ENCODE measurements at regions not wholly inside any gene's neighbourhood (a gene's known extent, or its start where the extent isn't known, plus 50 kb on each side); places are given as distances from the start of the nearest gene placed in this dataset.

GRCh38 chr3:177300039-177300833, 103.0 kb upstream of the TBL1XR1 start:
- Histone ChIP-seq H3K4me3 (ENCODE audit: low read length in 3 of 3) (peak overlapping the region in 1 of 3 donors; percentile 30), H3K36me3 (ENCODE audit: control insufficient read depth in 3 of 3, insufficient read depth in 3 of 3, low read length in 3 of 3) (no peaks in the 10 kb centered on the region), H3K4me1 (ENCODE audit: control insufficient read depth in 3 of 3, insufficient read depth in 3 of 3, low read length in 3 of 3) (peaks cover 4 to 8% (median 5%) of the 10 kb centered on the region in 3 donors), H3K27ac (ENCODE audit: low read depth, low read length) (no peak overlapping the region), H3K9me3 (ENCODE audit: control insufficient read depth in 3 of 3, low read length in 3 of 3) (no peaks in the 10 kb centered on the region), H3K9ac (ENCODE audit: low read depth in 1 of 3, low read length in 3 of 3) (peak overlapping the region in 1 of 3 donors; percentile 33), H3K27me3 (ENCODE audit: control insufficient read depth in 3 of 3, insufficient read depth in 3 of 3, low read length in 3 of 3) (no peaks in the 10 kb centered on the region)

- no peak overlapping the region for H3K9ac ChIP-seq (ENCODE audit: low read depth in 1 of 3, low read length in 3 of 3)
- H3K27ac ChIP-seq (ENCODE audit: low read depth, low read length): no peak overlapping the region
- H3K4me1 ChIP-seq (ENCODE audit: control insufficient read depth in 3 of 3, insufficient read depth in 3 of 3, low read length in 3 of 3): peaks cover 4 to 8% (median 5%) of the 10 kb centered on the region in 3 donors
- H3K27me3 ChIP-seq (ENCODE audit: control insufficient read depth in 3 of 3, insufficient read depth in 3 of 3, low read length in 3 of 3): no peaks in the 10 kb centered on the region
- H3K9me3 ChIP-seq (ENCODE audit: control insufficient read depth in 3 of 3, low read length in 3 of 3): no peaks in the 10 kb centered on the region
- no peak overlapping the region for H3K4me3 ChIP-seq (ENCODE audit: low read length in 3 of 3)
- H3K36me3 ChIP-seq (ENCODE audit: control insufficient read depth in 3 of 3, insufficient read depth in 3 of 3, low read length in 3 of 3): no peaks in the 10 kb centered on the region
Measured at GRCh38 chr3:177300842-177301241, 103.6 kb upstream of the TBL1XR1 start.

GRCh38 chr3:177306252-177306651, 109.0 kb upstream of the TBL1XR1 start:
- no peaks in the 10 kb centered on the region for H3K9me3 ChIP-seq (ENCODE audit: control insufficient read depth in 3 of 3, low read length in 3 of 3)
- no peak overlapping the region for H3K9ac ChIP-seq (ENCODE audit: low read depth in 1 of 3, low read length in 3 of 3)
- no peaks in the 10 kb centered on the region for H3K36me3 ChIP-seq (ENCODE audit: control insufficient read depth in 3 of 3, insufficient read depth in 3 of 3, low read length in 3 of 3)
- H3K27ac ChIP-seq (ENCODE audit: low read depth, low read length): no peak overlapping the region
- H3K27me3 ChIP-seq (ENCODE audit: control insufficient read depth in 3 of 3, insufficient read depth in 3 of 3, low read length in 3 of 3): no peaks in the 10 kb centered on the region
- H3K4me1 ChIP-seq (ENCODE audit: control insufficient read depth in 3 of 3, insufficient read depth in 3 of 3, low read length in 3 of 3): no peaks in the 10 kb centered on the region
- H3K4me3 ChIP-seq (ENCODE audit: low read length in 3 of 3): no peak overlapping the region

GRCh38 chr3:177307391-177307790, 110.1 kb upstream of the TBL1XR1 start:
- Histone ChIP-seq H3K27me3 (ENCODE audit: control insufficient read depth in 3 of 3, insufficient read depth in 3 of 3, low read length in 3 of 3) (no peaks in the 10 kb centered on the region), H3K36me3 (ENCODE audit: control insufficient read depth in 3 of 3, insufficient read depth in 3 of 3, low read length in 3 of 3) (no peaks in the 10 kb centered on the region), H3K9me3 (ENCODE audit: control insufficient read depth in 3 of 3, low read length in 3 of 3) (no peaks in the 10 kb centered on the region), H3K4me3 (ENCODE audit: low read length in 3 of 3) (no peak overlapping the region), H3K4me1 (ENCODE audit: control insufficient read depth in 3 of 3, insufficient read depth in 3 of 3, low read length in 3 of 3) (no peaks in the 10 kb centered on the region), H3K9ac (ENCODE audit: low read depth in 1 of 3, low read length in 3 of 3) (no peak overlapping the region), H3K27ac (ENCODE audit: low read depth, low read length) (no peak overlapping the region)

GRCh38 chr3:177307826-177308225, 110.5 kb upstream of the TBL1XR1 start:
- Histone ChIP-seq H3K27me3 (ENCODE audit: control insufficient read depth in 3 of 3, insufficient read depth in 3 of 3, low read length in 3 of 3) (no peaks in the 10 kb centered on the region), H3K27ac (ENCODE audit: low read depth, low read length) (no peak overlapping the region), H3K9ac (ENCODE audit: low read depth in 1 of 3, low read length in 3 of 3) (no peak overlapping the region), H3K4me1 (ENCODE audit: control insufficient read depth in 3 of 3, insufficient read depth in 3 of 3, low read length in 3 of 3) (no peaks in the 10 kb centered on the region), H3K36me3 (ENCODE audit: control insufficient read depth in 3 of 3, insufficient read depth in 3 of 3, low read length in 3 of 3) (no peaks in the 10 kb centered on the region), H3K9me3 (ENCODE audit: control insufficient read depth in 3 of 3, low read length in 3 of 3) (no peaks in the 10 kb centered on the region), H3K4me3 (ENCODE audit: low read length in 3 of 3) (no peak overlapping the region)

GRCh38 chr3:177308286-177308685, 111.0 kb upstream of the TBL1XR1 start:
- Histone ChIP-seq H3K36me3 (ENCODE audit: control insufficient read depth in 3 of 3, insufficient read depth in 3 of 3, low read length in 3 of 3) (no peaks in the 10 kb centered on the region), H3K9me3 (ENCODE audit: control insufficient read depth in 3 of 3, low read length in 3 of 3) (no peaks in the 10 kb centered on the region), H3K27ac (ENCODE audit: low read depth, low read length) (no peak overlapping the region), H3K4me1 (ENCODE audit: control insufficient read depth in 3 of 3, insufficient read depth in 3 of 3, low read length in 3 of 3) (no peaks in the 10 kb centered on the region), H3K9ac (ENCODE audit: low read depth in 1 of 3, low read length in 3 of 3) (no peak overlapping the region), H3K4me3 (ENCODE audit: low read length in 3 of 3) (no peak overlapping the region), H3K27me3 (ENCODE audit: control insufficient read depth in 3 of 3, insufficient read depth in 3 of 3, low read length in 3 of 3) (no peaks in the 10 kb centered on the region)

GRCh38 chr3:177308911-177309310, 111.6 kb upstream of the TBL1XR1 start:
- H3K27me3 ChIP-seq (ENCODE audit: control insufficient read depth in 3 of 3, insufficient read depth in 3 of 3, low read length in 3 of 3): no peaks in the 10 kb centered on the region
- no peak overlapping the region for H3K9ac ChIP-seq (ENCODE audit: low read depth in 1 of 3, low read length in 3 of 3)
- H3K36me3 ChIP-seq (ENCODE audit: control insufficient read depth in 3 of 3, insufficient read depth in 3 of 3, low read length in 3 of 3): no peaks in the 10 kb centered on the region
- no peak overlapping the region for H3K4me3 ChIP-seq (ENCODE audit: low read length in 3 of 3)
- H3K9me3 ChIP-seq (ENCODE audit: control insufficient read depth in 3 of 3, low read length in 3 of 3): no peaks in the 10 kb centered on the region
- no peak overlapping the region for H3K27ac ChIP-seq (ENCODE audit: low read depth, low read length)
- H3K4me1 ChIP-seq (ENCODE audit: control insufficient read depth in 3 of 3, insufficient read depth in 3 of 3, low read length in 3 of 3): no peaks in the 10 kb centered on the region

- no peak overlapping the region for H3K27ac ChIP-seq (ENCODE audit: low read depth, low read length)
- no peaks in the 10 kb centered on the region for H3K4me1 ChIP-seq (ENCODE audit: control insufficient read depth in 3 of 3, insufficient read depth in 3 of 3, low read length in 3 of 3)
Measured at GRCh38 chr3:177312491-177312890, 115.2 kb upstream of the TBL1XR1 start.

GRCh38 chr3:177314897-177315296, 117.6 kb upstream of the TBL1XR1 start:
- Histone ChIP-seq H3K4me1 (ENCODE audit: control insufficient read depth in 3 of 3, insufficient read depth in 3 of 3, low read length in 3 of 3) (no peaks in the 10 kb centered on the region), H3K27me3 (ENCODE audit: control insufficient read depth in 3 of 3, insufficient read depth in 3 of 3, low read length in 3 of 3) (no peaks in the 10 kb centered on the region), H3K9ac (ENCODE audit: low read depth in 1 of 3, low read length in 3 of 3) (no peak overlapping the region), H3K27ac (ENCODE audit: low read depth, low read length) (no peak overlapping the region), H3K9me3 (ENCODE audit: control insufficient read depth in 3 of 3, low read length in 3 of 3) (no peaks in the 10 kb centered on the region), H3K4me3 (ENCODE audit: low read length in 3 of 3) (no peak overlapping the region), H3K36me3 (ENCODE audit: control insufficient read depth in 3 of 3, insufficient read depth in 3 of 3, low read length in 3 of 3) (no peaks in the 10 kb centered on the region)

More at GRCh38 chr3:177312491-177312890, 115.2 kb upstream of the TBL1XR1 start:
- Histone ChIP-seq H3K36me3 (ENCODE audit: control insufficient read depth in 3 of 3, insufficient read depth in 3 of 3, low read length in 3 of 3) (no peaks in the 10 kb centered on the region), H3K4me3 (ENCODE audit: low read length in 3 of 3) (no peak overlapping the region), H3K9me3 (ENCODE audit: control insufficient read depth in 3 of 3, low read length in 3 of 3) (no peaks in the 10 kb centered on the region), H3K27me3 (ENCODE audit: control insufficient read depth in 3 of 3, insufficient read depth in 3 of 3, low read length in 3 of 3) (no peaks in the 10 kb centered on the region), H3K9ac (ENCODE audit: low read depth in 1 of 3, low read length in 3 of 3) (no peak overlapping the region)

- Histone ChIP-seq H3K27ac (ENCODE audit: low read depth, low read length) (no peak overlapping the region), H3K36me3 (ENCODE audit: control insufficient read depth in 3 of 3, insufficient read depth in 3 of 3, low read length in 3 of 3) (no peaks in the 10 kb centered on the region), H3K4me3 (ENCODE audit: low read length in 3 of 3) (no peak overlapping the region), H3K9ac (ENCODE audit: low read depth in 1 of 3, low read length in 3 of 3) (no peak overlapping the region), H3K27me3 (ENCODE audit: control insufficient read depth in 3 of 3, insufficient read depth in 3 of 3, low read length in 3 of 3) (no peaks in the 10 kb centered on the region), H3K4me1 (ENCODE audit: control insufficient read depth in 3 of 3, insufficient read depth in 3 of 3, low read length in 3 of 3) (peaks cover 0 to 4% (median 0%) of the 10 kb centered on the region in 3 donors), H3K9me3 (ENCODE audit: control insufficient read depth in 3 of 3, low read length in 3 of 3) (no peaks in the 10 kb centered on the region)
Measured at GRCh38 chr3:177317247-177317646, 120.0 kb upstream of the TBL1XR1 start.

All from skeletal muscle tissue (tissue), 3 donors.